ENCODE measurements at regions not wholly inside any gene's neighbourhood (a gene's known extent, or its start where the extent isn't known, plus 50 kb on each side); places are given as distances from the start of the nearest gene placed in this dataset.
A peak's percentile ranks its signal among the peaks of the same experiment; 100 is the strongest.

DNA sequence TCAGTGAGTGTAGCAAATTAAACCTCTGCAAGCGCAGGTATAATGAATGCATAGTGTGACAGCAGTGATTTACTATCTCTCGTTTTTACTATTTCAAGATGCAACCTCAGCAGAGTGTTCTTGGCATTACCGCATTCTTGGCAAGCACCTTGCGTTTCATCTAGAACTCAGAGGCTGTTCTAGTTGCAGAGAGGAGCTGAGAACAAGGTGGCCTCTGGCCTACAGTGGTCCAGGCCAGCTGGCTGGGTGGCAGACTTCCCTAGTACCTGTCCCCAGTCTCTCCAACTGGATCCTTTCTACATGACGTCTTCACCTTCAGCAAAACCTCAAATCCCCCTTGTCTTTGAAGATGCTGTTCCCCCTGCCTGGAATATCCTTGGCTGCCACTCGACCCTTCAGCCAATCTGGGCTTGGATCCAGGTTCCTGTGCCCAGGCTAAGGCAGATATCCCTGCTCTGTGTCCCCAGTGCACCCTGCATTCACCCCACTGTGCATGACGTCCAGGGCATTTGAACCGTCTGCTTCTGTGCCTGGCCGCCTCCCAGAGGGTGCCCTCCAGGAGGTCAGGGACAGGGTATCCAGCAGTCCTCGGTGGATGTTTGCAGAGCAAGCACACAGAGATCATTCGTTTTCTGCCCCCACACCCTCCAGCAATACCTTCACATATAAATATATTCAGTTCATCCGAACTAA is 120.4 kb upstream of the CPEB4 start (continued):
- no peak for TF ChIP-seq ZNF382 (CRISPR knock-in tag; IDR thresholded peaks at IDR 0.05; ENCODE audit: borderline replicate concordance)
- TF ChIP-seq, protein P1, sequence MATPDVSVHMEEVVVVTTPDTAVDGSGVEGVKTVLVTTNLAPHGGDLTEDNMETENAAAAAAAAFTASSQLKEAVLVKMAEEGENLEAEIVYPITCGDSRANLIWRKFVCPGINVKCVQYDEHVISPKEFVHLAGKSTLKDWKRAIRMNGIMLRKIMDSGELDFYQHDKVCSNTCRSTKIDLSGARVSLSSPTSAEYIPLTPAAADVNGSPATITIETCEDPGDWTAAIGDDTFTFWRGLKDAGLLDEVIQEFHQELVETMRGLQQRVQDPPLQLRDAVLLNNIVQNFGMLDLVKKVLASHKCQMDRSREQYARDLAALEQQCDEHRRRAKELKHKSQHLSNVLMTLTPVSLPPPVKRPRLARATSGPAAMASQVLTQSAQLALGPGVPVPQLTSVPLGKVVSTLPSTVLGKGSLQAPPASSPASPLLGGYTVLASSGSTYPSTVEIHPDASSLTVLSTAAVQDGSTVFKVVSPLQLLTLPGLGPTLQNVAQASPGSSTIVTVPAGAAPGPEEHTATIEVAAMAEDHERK (CRISPR knock-in tag; IDR thresholded peaks at IDR 0.05; ENCODE audit: low read depth), result no peak
- no peak for TF ChIP-seq NCOR1 (IDR thresholded peaks at IDR 0.05; ENCODE audit: borderline replicate concordance, low read length)
- TF ChIP-seq HOXA9 (CRISPR knock-in tag; IDR thresholded peaks at IDR 0.05; ENCODE audit: borderline replicate concordance), result no peak
- no peak for TF ChIP-seq AHR (CRISPR knock-in tag; IDR thresholded peaks at IDR 0.05)
- TF ChIP-seq, protein P2, sequence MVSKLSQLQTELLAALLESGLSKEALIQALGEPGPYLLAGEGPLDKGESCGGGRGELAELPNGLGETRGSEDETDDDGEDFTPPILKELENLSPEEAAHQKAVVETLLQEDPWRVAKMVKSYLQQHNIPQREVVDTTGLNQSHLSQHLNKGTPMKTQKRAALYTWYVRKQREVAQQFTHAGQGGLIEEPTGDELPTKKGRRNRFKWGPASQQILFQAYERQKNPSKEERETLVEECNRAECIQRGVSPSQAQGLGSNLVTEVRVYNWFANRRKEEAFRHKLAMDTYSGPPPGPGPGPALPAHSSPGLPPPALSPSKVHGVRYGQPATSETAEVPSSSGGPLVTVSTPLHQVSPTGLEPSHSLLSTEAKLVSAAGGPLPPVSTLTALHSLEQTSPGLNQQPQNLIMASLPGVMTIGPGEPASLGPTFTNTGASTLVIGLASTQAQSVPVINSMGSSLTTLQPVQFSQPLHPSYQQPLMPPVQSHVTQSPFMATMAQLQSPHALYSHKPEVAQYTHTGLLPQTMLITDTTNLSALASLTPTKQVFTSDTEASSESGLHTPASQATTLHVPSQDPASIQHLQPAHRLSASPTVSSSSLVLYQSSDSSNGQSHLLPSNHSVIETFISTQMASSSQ (IDR thresholded peaks at IDR 0.05; ENCODE audit: low read depth), result no peak
- TF ChIP-seq, protein P2 (CRISPR knock-in tag; IDR thresholded peaks at IDR 0.05; ENCODE audit: borderline replicate concordance), result no peak
- TF ChIP-seq CHCHD3 (CRISPR knock-in tag; IDR thresholded peaks at IDR 0.05), result no peak
- no peak for TF ChIP-seq SATB2 (CRISPR knock-in tag; IDR thresholded peaks at IDR 0.05)
- TF ChIP-seq, protein P3, sequence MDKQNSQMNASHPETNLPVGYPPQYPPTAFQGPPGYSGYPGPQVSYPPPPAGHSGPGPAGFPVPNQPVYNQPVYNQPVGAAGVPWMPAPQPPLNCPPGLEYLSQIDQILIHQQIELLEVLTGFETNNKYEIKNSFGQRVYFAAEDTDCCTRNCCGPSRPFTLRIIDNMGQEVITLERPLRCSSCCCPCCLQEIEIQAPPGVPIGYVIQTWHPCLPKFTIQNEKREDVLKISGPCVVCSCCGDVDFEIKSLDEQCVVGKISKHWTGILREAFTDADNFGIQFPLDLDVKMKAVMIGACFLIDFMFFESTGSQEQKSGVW (CRISPR knock-in tag; IDR thresholded peaks at IDR 0.05; ENCODE audit: borderline replicate concordance), result no peak
- TF ChIP-seq ZSCAN29 (CRISPR knock-in tag; conservative IDR thresholded peaks at IDR 0.05), result 0 out of 2 replicates have a peak, but pooled peaks have one; percentile 36
- TF ChIP-seq GABPA (IDR thresholded peaks at IDR 0.05; ENCODE audit: low read depth, low read length), result no peak
- TF ChIP-seq GABPA (CRISPR knock-in tag; IDR thresholded peaks at IDR 0.05; ENCODE audit: low read depth), result no peak
- no peak for TF ChIP-seq ZNF720 (CRISPR knock-in tag; IDR thresholded peaks at IDR 0.05)
- TF ChIP-seq, protein P4, sequence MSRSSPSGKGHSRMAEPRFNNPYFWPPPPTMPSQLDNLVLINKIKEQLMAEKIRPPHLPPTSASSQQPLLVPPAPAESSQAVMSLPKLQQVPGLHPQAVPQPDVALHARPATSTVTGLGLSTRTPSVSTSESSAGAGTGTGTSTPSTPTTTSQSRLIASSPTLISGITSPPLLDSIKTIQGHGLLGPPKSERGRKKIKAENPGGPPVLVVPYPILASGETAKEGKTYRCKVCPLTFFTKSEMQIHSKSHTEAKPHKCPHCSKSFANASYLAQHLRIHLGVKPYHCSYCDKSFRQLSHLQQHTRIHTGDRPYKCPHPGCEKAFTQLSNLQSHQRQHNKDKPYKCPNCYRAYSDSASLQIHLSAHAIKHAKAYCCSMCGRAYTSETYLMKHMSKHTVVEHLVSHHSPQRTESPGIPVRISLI (CRISPR knock-in tag; IDR thresholded peaks at IDR 0.05; ENCODE audit: borderline replicate concordance), result no peak
- TF ChIP-seq, protein P5, sequence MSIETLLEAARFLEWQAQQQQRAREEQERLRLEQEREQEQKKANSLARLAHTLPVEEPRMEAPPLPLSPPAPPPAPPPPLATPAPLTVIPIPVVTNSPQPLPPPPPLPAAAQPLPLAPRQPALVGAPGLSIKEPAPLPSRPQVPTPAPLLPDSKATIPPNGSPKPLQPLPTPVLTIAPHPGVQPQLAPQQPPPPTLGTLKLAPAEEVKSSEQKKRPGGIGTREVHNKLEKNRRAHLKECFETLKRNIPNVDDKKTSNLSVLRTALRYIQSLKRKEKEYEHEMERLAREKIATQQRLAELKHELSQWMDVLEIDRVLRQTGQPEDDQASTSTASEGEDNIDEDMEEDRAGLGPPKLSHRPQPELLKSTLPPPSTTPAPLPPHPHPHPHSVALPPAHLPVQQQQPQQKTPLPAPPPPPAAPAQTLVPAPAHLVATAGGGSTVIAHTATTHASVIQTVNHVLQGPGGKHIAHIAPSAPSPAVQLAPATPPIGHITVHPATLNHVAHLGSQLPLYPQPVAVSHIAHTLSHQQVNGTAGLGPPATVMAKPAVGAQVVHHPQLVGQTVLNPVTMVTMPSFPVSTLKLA (IDR thresholded peaks at IDR 0.05), result no peak
- TF ChIP-seq KDM4B (CRISPR knock-in tag; IDR thresholded peaks at IDR 0.05), result no peak
- TF ChIP-seq CEBPB (IDR thresholded peaks at IDR 0.05; ENCODE audit: borderline replicate concordance, low read depth, low read length), result no peak
- no peak for TF ChIP-seq ZNF224 (CRISPR knock-in tag; IDR thresholded peaks at IDR 0.05)
- no peak for TF ChIP-seq ZFAT (CRISPR knock-in tag; conservative IDR thresholded peaks at IDR 0.05)
- TF ChIP-seq, protein P6, sequence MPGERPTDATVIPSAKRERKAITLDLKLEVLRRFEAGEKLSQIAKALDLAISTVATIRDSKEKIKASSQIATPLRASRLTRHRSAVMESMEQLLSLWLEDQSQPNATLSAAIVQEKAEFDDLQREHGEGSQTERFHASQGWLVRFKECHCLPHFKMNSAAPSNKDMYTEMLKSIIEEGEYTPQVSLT (CRISPR knock-in tag; IDR thresholded peaks at IDR 0.05; ENCODE audit: borderline replicate concordance, low read depth), result no peak

Data from HepG2 (cell line).